COLO668 (cell line): ENCODE measurements at regions not wholly inside any gene's neighbourhood (a gene's known extent, or its start where the extent isn't known, plus 50 kb on each side); places are given as distances from the start of the nearest gene placed in this dataset.
"Not testable (repeated sequence)": the region's sequence is repeated elsewhere in the genome, so short reads cannot be mapped to it uniquely, and the experiment has no call there.

Experiments
- DNase-seq: peaks from one replicate; lab custom pipeline; 2025; ENCODE audit not compliant: unreplicated experiment; lab: John Stamatoyannopoulos, UW

GRCh38 chr14:82011460-82011859 is 477.8 kb upstream of the SEL1L start:
- DNase-seq: no peak

- DNase-seq: no peak
These were observed 495.4 kb upstream of the SEL1L start for GRCh38 chr14:82029038-82029437.

GRCh38 chr14:82035397-82035796 is 501.7 kb upstream of the SEL1L start:
- no peak for DNase-seq

- not testable (repeated sequence) for DNase-seq
These were observed 504.4 kb upstream of the SEL1L start for GRCh38 chr14:82038066-82038465.

- DNase-seq: no peak
These were observed 511.7 kb upstream of the SEL1L start for GRCh38 chr14:82045339-82045738.

- no peak for DNase-seq
These were observed 513.0 kb upstream of the SEL1L start for GRCh38 chr14:82046512-82047226.

- DNase-seq: no peak
These were observed 514.3 kb upstream of the SEL1L start for GRCh38 chr14:82047777-82048470.

- no peak for DNase-seq
These were observed 519.1 kb upstream of the SEL1L start for GRCh38 chr14:82052778-82053177.

- DNase-seq: no peak
These were observed 522.0 kb upstream of the SEL1L start for GRCh38 chr14:82055515-82056115.

- DNase-seq: no peak
These were observed 526.6 kb upstream of the SEL1L start for GRCh38 chr14:82060219-82060618.

GRCh38 chr14:82067221-82067875 is 533.7 kb upstream of the SEL1L start:
- DNase-seq: no peak

- DNase-seq: no peak
These were observed 536.4 kb upstream of the SEL1L start for GRCh38 chr14:82070040-82070439.

- no peak for DNase-seq
These were observed 537.1 kb upstream of the SEL1L start for GRCh38 chr14:82070753-82071152.

GRCh38 chr14:82073547-82073946 is 539.9 kb upstream of the SEL1L start:
- no peak for DNase-seq

GRCh38 chr14:82075566-82075965 is 541.9 kb upstream of the SEL1L start:
- no peak for DNase-seq

- DNase-seq: no peak
These were observed 545.9 kb upstream of the SEL1L start for GRCh38 chr14:82079553-82079952.

GRCh38 chr14:82080370-82080769 is 546.7 kb upstream of the SEL1L start:
- DNase-seq: no peak

- DNase-seq: no peak
These were observed 551.2 kb upstream of the SEL1L start for GRCh38 chr14:82084813-82085212.

- no peak for DNase-seq
These were observed 557.4 kb upstream of the SEL1L start for GRCh38 chr14:82091097-82091496.

GRCh38 chr14:82094829-82095345 is 561.2 kb upstream of the SEL1L start:
- DNase-seq: no peak

- DNase-seq: no peak
These were observed 570.4 kb upstream of the SEL1L start for GRCh38 chr14:82104013-82104412.
